ENCODE measurements at regions not wholly inside any gene's neighbourhood (a gene's known extent, or its start where the extent isn't known, plus 50 kb on each side); places are given as distances from the start of the nearest gene placed in this dataset.

DNA sequence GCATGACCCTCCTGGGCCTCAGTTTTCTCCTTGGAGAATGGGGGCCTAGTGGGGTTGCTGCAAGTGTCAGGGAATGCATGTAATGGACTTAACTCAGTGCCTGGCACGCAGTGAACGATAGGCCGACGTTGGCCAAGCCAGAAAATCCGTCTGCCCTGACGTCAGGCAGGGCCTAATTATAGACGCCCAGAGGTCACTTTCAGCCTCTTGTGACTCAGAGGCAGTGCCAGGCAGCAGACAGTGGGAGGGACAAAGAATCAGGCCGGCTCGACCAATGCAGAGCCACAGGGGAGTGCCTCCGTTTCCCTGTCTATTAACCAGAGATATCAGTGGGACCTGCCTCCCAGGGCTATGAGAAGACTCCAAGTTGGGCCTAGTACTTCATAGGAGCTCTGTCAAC lies 115.0 kb downstream of the MN1 start:
- TF ChIP-seq GATA3 (IDR thresholded peaks at IDR 0.05; ENCODE audit: low read depth, low read length) = no peak
- TF ChIP-seq GATA2 (IDR thresholded peaks at IDR 0.05; ENCODE audit: low read depth, low read length) = no peak
